K562 (cell line): ENCODE measurements at regions not wholly inside any gene's neighbourhood (a gene's known extent, or its start where the extent isn't known, plus 50 kb on each side); places are given as distances from the start of the nearest gene placed in this dataset.

Experiments used
- ATAC-seq: fragments of 200-7000 bp; cut with Tn5 transposase; 3 replicates; pipeline ENCODE4 v1.9.1; 2020; ENCODE audit warnings: moderate library complexity
- BruUV-seq: library from RNA; stranded (reverse); fragments of 400-500 nt; replicated peaks from 2 replicates; lab custom pipeline; 2021; lab: Mats Ljungman, UMichigan
- CTCF ChIA-PET: fragments of 300-600 bp; formaldehyde crosslinking; extraction: SDS; loops from one replicate; lab custom pipeline; 2021; ENCODE audit warnings: low intra/inter-chr PET ratio; lab: Yijun Ruan, JAX
- POLR2A ChIA-PET: fragments of 300-600, 350-650 bp; sonication (Branson Sonifier 250); formaldehyde crosslinking; extraction: SDS; loops from one replicate; lab custom pipeline; 2021; ENCODE audit warnings: antibody characterized with exemption, inconsistent platforms; lab: Yijun Ruan, JAX
- DNase-seq, 4 experiments: peaks; one replicate each; pipeline versions ENCODE4 v3.0.0 to v3.0.0-alpha.2; 2011 to 2018; ENCODE audit warnings: low spot score in 3 of 4, mixed read lengths in 3 of 4; ENCODE audit errors: extremely low read depth in 1 of 4
- FAIRE-seq: peaks from 2 replicates; lab custom pipeline; 2011; peaks lifted over from hg19 to GRCh38; lab: Jason Lieb, UNC
- H2AFZ ChIP-seq: 2 replicates; pipeline ENCODE4 v1.6.0; 2011; ENCODE audit warnings: low read depth, low read length, control low read depth, inconsistent platforms
- H3K27ac ChIP-seq: fragments of 200-600 bp; 3 replicates; pipeline ENCODE4 v1.8.0; 2011; ENCODE audit warnings: low read depth, mild to moderate bottlenecking, control low read depth, inconsistent platforms, low read length, moderate library complexity, mixed read lengths; ENCODE audit errors: extremely low read depth
- H3K27me3 ChIP-seq, 2 experiments: fragments of 300-600 bp in 1 of 2; 2 replicates in 1 of 2; 3 replicates in 1 of 2; pipeline versions ENCODE4 v1.6.0 to v1.8.0; 2011; ENCODE audit warnings: inconsistent platforms in 2 of 2, low read length in 2 of 2, mild to moderate bottlenecking in 1 of 2, mixed read lengths in 1 of 2, moderate library complexity in 1 of 2; ENCODE audit not compliant: control insufficient read depth in 2 of 2, insufficient read depth in 2 of 2
- H3K36me3 ChIP-seq: fragments of 300-600 bp; 3 replicates; pipeline ENCODE4 v1.8.0; 2011; ENCODE audit warnings: mild to moderate bottlenecking, low read length, inconsistent platforms; ENCODE audit not compliant: control insufficient read depth, insufficient read depth
- H3K4me1 ChIP-seq, 2 experiments: fragments of 200-600 bp in 1 of 2; replicated peaks in 1 of 2; 2 replicates in 1 of 2; 3 replicates in 1 of 2; pipeline versions ENCODE4 v1.5.1 to v1.8.0; 2011; ENCODE audit warnings: inconsistent platforms in 2 of 2, low read length in 2 of 2, mild to moderate bottlenecking in 1 of 2, mixed read lengths in 1 of 2, moderate library complexity in 1 of 2; ENCODE audit not compliant: control insufficient read depth in 2 of 2, insufficient read depth in 2 of 2
- H3K4me2 ChIP-seq: 2 replicates; pipeline ENCODE4 v1.6.1; 2011; ENCODE audit warnings: low read length, control low read depth, inconsistent platforms, mixed read lengths; ENCODE audit not compliant: insufficient read depth
- H3K4me3 ChIP-seq: fragments of 200-600 bp; sonication (generic), shearing (Covaris generic); 2 replicates; pipeline ENCODE4 v1.5.1; 2016; ENCODE audit warnings: control low read depth, inconsistent platforms
- H3K79me2 ChIP-seq: fragments of 200-600 bp; 3 replicates; pipeline ENCODE4 v1.8.0; 2011; ENCODE audit warnings: low read length, inconsistent platforms; ENCODE audit not compliant: control insufficient read depth, insufficient read depth
- H3K9ac ChIP-seq, 2 experiments: 2 replicates each; pipeline versions ENCODE4 v1.6.0 to v1.6.1; 2011; ENCODE audit warnings: low read depth in 2 of 2, low read length in 2 of 2, control low read depth in 1 of 2, inconsistent platforms in 1 of 2, mild to moderate bottlenecking in 1 of 2, mixed read lengths in 1 of 2; ENCODE audit not compliant: insufficient read depth in 1 of 2
- H3K9me1 ChIP-seq: one replicate; pipeline ENCODE4 v1.6.0; 2011; ENCODE audit warnings: inconsistent platforms, mild to moderate bottlenecking, low read length, moderate library complexity; ENCODE audit not compliant: control insufficient read depth, insufficient read depth
- H3K9me3 ChIP-seq: replicated peaks from 2 replicates; pipeline ENCODE4 v1.5.1; 2011; ENCODE audit warnings: low read depth, low read length, inconsistent platforms; ENCODE audit not compliant: control insufficient read depth, insufficient read depth
- H4K20me1 ChIP-seq: replicated peaks from 2 replicates; pipeline ENCODE4 v1.6.1; 2011; ENCODE audit warnings: low read length, inconsistent platforms, mixed read lengths; ENCODE audit not compliant: control insufficient read depth, insufficient read depth
- BMI1 ChIP-seq: fragments of 150-350 bp; IDR thresholded peaks from 2 replicates; pipeline ENCODE4 v1.6.1; 2014; ENCODE audit warnings: low read length
- FOS ChIP-seq: IDR thresholded peaks from 3 replicates; pipeline ENCODE4 v1.6.1; 2011; ENCODE audit not compliant: insufficient read length; ENCODE audit errors: extremely low read depth
- POLR2B ChIP-seq: fragments of 450-650 bp; IDR thresholded peaks from 2 replicates; pipeline ENCODE4 v1.6.1; 2018; ENCODE audit warnings: low read depth; ENCODE audit not compliant: partially characterized antibody
- WGBS: fragments of 100-300 bp; shearing (Covaris generic); methylation state at CpG from one replicate; pipeline ENCODE4 v1.1.6; 2016; ENCODE audit warnings: low coverage, mixed read lengths; ENCODE audit not compliant: insufficient coverage; ENCODE audit errors: missing lambda C conversion rate; 5-methylcytosine and 5-hydroxymethylcytosine counted together
- in situ Hi-C: fragments of 300-500 bp; cut with MboI; formaldehyde crosslinking; loops from 4 replicates; pipeline ENCODE4 v1.15.0; 2018; ENCODE audit warnings: inconsistent platforms, mixed read lengths
- intact Hi-C: fragments of 100-400 bp; cut with micrococcal nuclease; formaldehyde crosslinking; loops from 2 replicates; pipeline ENCODE4 v1.14.2; 2022
- TF ChIP-seq, protein P1 (sequence below): fragments of 250-450 bp; sonication (Bioruptor Pico); IDR thresholded peaks from 2 replicates; pipeline ENCODE4 v1.4.0; 2020
- TF ChIP-seq, protein P2 (sequence below), 3 experiments: fragments of 200-800 bp in 1 of 3; sonication (Bioruptor generic) in 1 of 3; sonication (generic) in 1 of 3; formaldehyde crosslinking in 1 of 3; IDR thresholded peaks; 2 replicates each; pipeline versions ENCODE4 v1.6.1 to v1.8.0; 2016 to 2022; ENCODE audit warnings: mild to moderate bottlenecking in 2 of 3, missing compliant biosample characterization in 2 of 3, missing genetic modification characterization in 2 of 3, missing genetic modification reagents in 1 of 3
- TF ChIP-seq, protein P3 (sequence below): fragments of 250-450 bp; sonication (Bioruptor Pico); IDR thresholded peaks from 2 replicates; pipeline ENCODE4 v1.5.0; 2021

DNA sequence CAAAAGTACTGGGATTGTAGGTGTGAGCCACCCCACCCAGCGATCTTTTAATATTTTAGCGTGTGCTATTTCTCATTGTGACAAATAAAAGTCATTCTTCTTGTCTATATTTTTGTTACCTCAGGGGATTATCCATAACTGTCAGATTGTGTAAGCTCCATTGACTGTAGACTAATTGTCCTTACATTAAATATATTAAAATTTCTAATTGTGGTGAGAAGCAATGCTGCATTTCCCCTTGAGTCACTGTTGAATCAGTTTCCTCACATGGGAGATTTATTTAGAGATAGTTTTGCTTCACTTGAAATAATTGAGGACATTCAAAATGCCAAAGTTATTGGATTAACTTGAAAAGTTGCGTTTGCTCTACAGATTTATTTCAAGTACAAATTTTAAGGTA lies 782.4 kb upstream of the WWC1 start (continued):
- TF ChIP-seq, protein P1, sequence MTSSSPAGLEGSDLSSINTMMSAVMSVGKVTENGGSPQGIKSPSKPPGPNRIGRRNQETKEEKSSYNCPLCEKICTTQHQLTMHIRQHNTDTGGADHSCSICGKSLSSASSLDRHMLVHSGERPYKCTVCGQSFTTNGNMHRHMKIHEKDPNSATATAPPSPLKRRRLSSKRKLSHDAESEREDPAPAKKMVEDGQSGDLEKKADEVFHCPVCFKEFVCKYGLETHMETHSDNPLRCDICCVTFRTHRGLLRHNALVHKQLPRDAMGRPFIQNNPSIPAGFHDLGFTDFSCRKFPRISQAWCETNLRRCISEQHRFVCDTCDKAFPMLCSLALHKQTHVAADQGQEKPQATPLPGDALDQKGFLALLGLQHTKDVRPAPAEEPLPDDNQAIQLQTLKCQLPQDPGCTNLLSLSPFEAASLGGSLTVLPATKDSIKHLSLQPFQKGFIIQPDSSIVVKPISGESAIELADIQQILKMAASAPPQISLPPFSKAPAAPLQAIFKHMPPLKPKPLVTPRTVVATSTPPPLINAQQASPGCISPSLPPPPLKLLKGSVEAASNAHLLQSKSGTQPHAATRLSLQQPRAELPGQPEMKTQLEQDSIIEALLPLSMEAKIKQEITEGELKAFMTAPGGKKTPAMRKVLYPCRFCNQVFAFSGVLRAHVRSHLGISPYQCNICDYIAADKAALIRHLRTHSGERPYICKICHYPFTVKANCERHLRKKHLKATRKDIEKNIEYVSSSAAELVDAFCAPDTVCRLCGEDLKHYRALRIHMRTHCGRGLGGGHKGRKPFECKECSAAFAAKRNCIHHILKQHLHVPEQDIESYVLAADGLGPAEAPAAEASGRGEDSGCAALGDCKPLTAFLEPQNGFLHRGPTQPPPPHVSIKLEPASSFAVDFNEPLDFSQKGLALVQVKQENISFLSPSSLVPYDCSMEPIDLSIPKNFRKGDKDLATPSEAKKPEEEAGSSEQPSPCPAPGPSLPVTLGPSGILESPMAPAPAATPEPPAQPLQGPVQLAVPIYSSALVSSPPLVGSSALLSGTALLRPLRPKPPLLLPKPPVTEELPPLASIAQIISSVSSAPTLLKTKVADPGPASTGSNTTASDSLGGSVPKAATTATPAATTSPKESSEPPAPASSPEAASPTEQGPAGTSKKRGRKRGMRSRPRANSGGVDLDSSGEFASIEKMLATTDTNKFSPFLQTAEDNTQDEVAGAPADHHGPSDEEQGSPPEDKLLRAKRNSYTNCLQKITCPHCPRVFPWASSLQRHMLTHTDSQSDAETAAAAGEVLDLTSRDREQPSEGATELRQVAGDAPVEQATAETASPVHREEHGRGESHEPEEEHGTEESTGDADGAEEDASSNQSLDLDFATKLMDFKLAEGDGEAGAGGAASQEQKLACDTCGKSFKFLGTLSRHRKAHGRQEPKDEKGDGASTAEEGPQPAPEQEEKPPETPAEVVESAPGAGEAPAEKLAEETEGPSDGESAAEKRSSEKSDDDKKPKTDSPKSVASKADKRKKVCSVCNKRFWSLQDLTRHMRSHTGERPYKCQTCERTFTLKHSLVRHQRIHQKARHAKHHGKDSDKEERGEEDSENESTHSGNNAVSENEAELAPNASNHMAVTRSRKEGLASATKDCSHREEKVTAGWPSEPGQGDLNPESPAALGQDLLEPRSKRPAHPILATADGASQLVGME (CRISPR knock-in tag): no peak
- TF ChIP-seq, protein P2, sequence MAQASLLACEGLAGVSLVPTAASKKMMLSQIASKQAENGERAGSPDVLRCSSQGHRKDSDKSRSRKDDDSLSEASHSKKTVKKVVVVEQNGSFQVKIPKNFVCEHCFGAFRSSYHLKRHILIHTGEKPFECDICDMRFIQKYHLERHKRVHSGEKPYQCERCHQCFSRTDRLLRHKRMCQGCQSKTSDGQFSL (CRISPR knock-in tag; IDR thresholded peaks at IDR 0.05): no peak
- TF ChIP-seq, protein P2 (tag; IDR thresholded peaks at IDR 0.05): no peak

DNA sequence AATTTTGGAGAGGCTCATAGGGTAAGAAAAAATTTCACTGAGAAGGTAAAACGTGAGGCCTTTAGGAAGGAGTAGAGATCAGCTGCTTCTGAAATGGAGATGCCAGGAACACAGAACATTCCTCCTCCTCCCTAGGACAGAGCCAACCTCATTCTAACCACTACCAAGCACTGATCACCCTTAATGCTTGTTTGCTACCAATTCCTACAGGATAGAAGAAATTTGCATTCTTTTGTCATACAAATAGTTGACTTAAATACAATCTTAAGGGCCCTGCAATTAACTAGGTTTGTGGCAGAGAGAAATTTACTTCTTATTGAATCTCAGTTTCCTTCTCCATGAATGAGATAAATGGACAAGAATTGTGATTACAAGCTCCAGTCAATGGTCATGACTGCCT lies 780.2 kb upstream of the WWC1 start:
- Histone ChIP-seq H3K9ac (no peak overlapping the region), H3K27ac (no peak overlapping the region), H3K9me1 (no peaks in the 10 kb centered on the region), H3K27me3 (no peaks in the 10 kb centered on the region), H3K79me2 (no peaks in the 10 kb centered on the region), H3K4me2 (no peak overlapping the region), H3K36me3 (no peaks in the 10 kb centered on the region), H3K4me3 (no peak overlapping the region), H2AFZ (no peak overlapping the region), H3K9me3 (no peaks in the 10 kb centered on the region), H4K20me1 (no peaks in the 10 kb centered on the region), H3K4me1 (no peaks in the 10 kb centered on the region)
- intact Hi-C loops: no loop called here
- in situ Hi-C loops: no loop called here
- DNase-seq (no peak), FAIRE-seq (no peak), ATAC-seq (no peak)
- POLR2A ChIA-PET: no interaction called here
- BruUV-seq: no TSS peak
- WGBS: 0% methylated on average over 1 of the region's 1 CpG
- CTCF ChIA-PET: no interaction called here
- TF ChIP-seq FOS: no peak
- TF ChIP-seq, protein P3, sequence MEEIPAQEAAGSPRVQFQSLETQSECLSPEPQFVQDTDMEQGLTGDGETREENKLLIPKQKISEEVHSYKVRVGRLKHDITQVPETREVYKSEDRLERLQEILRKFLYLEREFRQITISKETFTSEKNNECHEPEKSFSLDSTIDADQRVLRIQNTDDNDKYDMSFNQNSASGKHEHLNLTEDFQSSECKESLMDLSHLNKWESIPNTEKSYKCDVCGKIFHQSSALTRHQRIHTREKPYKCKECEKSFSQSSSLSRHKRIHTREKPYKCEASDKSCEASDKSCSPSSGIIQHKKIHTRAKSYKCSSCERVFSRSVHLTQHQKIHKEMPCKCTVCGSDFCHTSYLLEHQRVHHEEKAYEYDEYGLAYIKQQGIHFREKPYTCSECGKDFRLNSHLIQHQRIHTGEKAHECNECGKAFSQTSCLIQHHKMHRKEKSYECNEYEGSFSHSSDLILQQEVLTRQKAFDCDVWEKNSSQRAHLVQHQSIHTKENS (CRISPR knock-in tag): no peak
- TF ChIP-seq POLR2B: no peak
- TF ChIP-seq BMI1: no peak
